ENCODE measurements at regions not wholly inside any gene's neighbourhood (a gene's known extent, or its start where the extent isn't known, plus 50 kb on each side); places are given as distances from the start of the nearest gene placed in this dataset.

GRCh38 chr14:34072921-34073320, 122.0 kb upstream of the EGLN3 start:
- Histone ChIP-seq H3K18ac (ENCODE audit: low read depth in 1 of 2, low read length in 2 of 2) (no peak overlapping the region), H2BK5ac (ENCODE audit: low read depth, low read length, poor library complexity, severe bottlenecking) (no peak overlapping the region), H3K79me1 (replicated peaks; ENCODE audit: low read length, poor library complexity, severe bottlenecking) (no peaks in the 10 kb centered on the region), H2BK12ac (ENCODE audit: low read length in 2 of 2) (no peak overlapping the region), H2AK5ac (ENCODE audit: low read length, severe bottlenecking) (no peak overlapping the region), H4K91ac (ENCODE audit: low read length) (no peak overlapping the region), H3K9me3 (ENCODE audit: control insufficient read depth, low read length) (no peaks in the 10 kb centered on the region), H3K27ac (ENCODE audit: low read length, poor library complexity, severe bottlenecking) (no peak overlapping the region), H2BK15ac (ENCODE audit: low read depth, poor library complexity, severe bottlenecking) (no peak overlapping the region), H3K36me3 (ENCODE audit: control insufficient read depth in 1 of 2, insufficient read depth in 2 of 2, low read depth in 1 of 2, low read length in 2 of 2) (no peaks in the 10 kb centered on the region), H2BK120ac (ENCODE audit: low read depth, low read length) (no peak overlapping the region), H4K8ac (ENCODE audit: low read length) (no peak overlapping the region), H3K4me3 (ENCODE audit: insufficient read depth in 1 of 2, low read depth in 1 of 2, low read length in 2 of 2) (no peak overlapping the region), H3K27me3 (ENCODE audit: control insufficient read depth in 1 of 2, insufficient read depth in 1 of 2, low read length in 2 of 2) (no peaks in the 10 kb centered on the region), H3K4me1 (ENCODE audit: control insufficient read depth, insufficient read depth, low read depth, low read length) (peaks cover 2% of the 10 kb centered on the region), H3K23ac (ENCODE audit: low read length in 2 of 2) (no peak overlapping the region), H3K9ac (ENCODE audit: low read length) (no peak overlapping the region), H2AFZ (ENCODE audit: low read depth, low read length) (no peak overlapping the region), H3K4ac (ENCODE audit: low read depth in 1 of 2, low read length in 2 of 2) (no peak overlapping the region), H3K14ac (ENCODE audit: low read length in 2 of 2) (no peak overlapping the region), H3K4me2 (ENCODE audit: low read length, poor library complexity, severe bottlenecking) (no peak overlapping the region)
- DNase-seq = no peak
- WGBS = 88% methylated on average over 1 of the region's 1 CpG

GRCh38 chr14:34072401-34072800, 121.5 kb upstream of the EGLN3 start:
- Histone ChIP-seq H3K18ac (ENCODE audit: low read depth in 1 of 2, low read length in 2 of 2) (no peak overlapping the region), H3K27ac (ENCODE audit: low read length, poor library complexity, severe bottlenecking) (no peak overlapping the region), H2AK5ac (ENCODE audit: low read length, severe bottlenecking) (no peak overlapping the region), H4K8ac (ENCODE audit: low read length) (no peak overlapping the region), H2BK5ac (ENCODE audit: low read depth, low read length, poor library complexity, severe bottlenecking) (no peak overlapping the region), H2BK12ac (ENCODE audit: low read length in 2 of 2) (no peak overlapping the region), H2BK15ac (ENCODE audit: low read depth, poor library complexity, severe bottlenecking) (no peak overlapping the region), H3K14ac (ENCODE audit: low read length in 2 of 2) (no peak overlapping the region), H3K36me3 (ENCODE audit: control insufficient read depth in 1 of 2, insufficient read depth in 2 of 2, low read depth in 1 of 2, low read length in 2 of 2) (no peaks in the 10 kb centered on the region), H3K9me3 (ENCODE audit: control insufficient read depth, low read length) (no peaks in the 10 kb centered on the region), H3K23ac (ENCODE audit: low read length in 2 of 2) (no peak overlapping the region), H3K27me3 (ENCODE audit: control insufficient read depth in 1 of 2, insufficient read depth in 1 of 2, low read length in 2 of 2) (no peaks in the 10 kb centered on the region), H3K4me1 (ENCODE audit: control insufficient read depth, insufficient read depth, low read depth, low read length) (peaks cover under 1% of the 10 kb centered on the region), H2BK120ac (ENCODE audit: low read depth, low read length) (no peak overlapping the region), H3K9ac (ENCODE audit: low read length) (no peak overlapping the region), H3K4me3 (ENCODE audit: insufficient read depth in 1 of 2, low read depth in 1 of 2, low read length in 2 of 2) (no peak overlapping the region), H3K79me1 (replicated peaks; ENCODE audit: low read length, poor library complexity, severe bottlenecking) (no peaks in the 10 kb centered on the region), H3K4me2 (ENCODE audit: low read length, poor library complexity, severe bottlenecking) (no peak overlapping the region), H3K4ac (ENCODE audit: low read depth in 1 of 2, low read length in 2 of 2) (no peak overlapping the region), H4K91ac (ENCODE audit: low read length) (no peak overlapping the region), H2AFZ (ENCODE audit: low read depth, low read length) (no peak overlapping the region)
- DNase-seq = no peak
- 100% methylated on average over 3 of the region's 3 CpGs for WGBS

GRCh38 chr14:34070917-34071407, 120.1 kb upstream of the EGLN3 start:
- H3K9ac ChIP-seq (ENCODE audit: low read length) = no peak overlapping the region
- no peak for DNase-seq
- H3K23ac ChIP-seq (ENCODE audit: low read length in 2 of 2) = no peak overlapping the region
- no peak overlapping the region for H2AK5ac ChIP-seq (ENCODE audit: low read length, severe bottlenecking)
- H2BK12ac ChIP-seq (ENCODE audit: low read length in 2 of 2) = no peak overlapping the region
- no peak overlapping the region for H3K4me2 ChIP-seq (ENCODE audit: low read length, poor library complexity, severe bottlenecking)
- no peaks in the 10 kb centered on the region for H3K79me1 ChIP-seq (replicated peaks; ENCODE audit: low read length, poor library complexity, severe bottlenecking)
- no peak overlapping the region for H3K18ac ChIP-seq (ENCODE audit: low read depth in 1 of 2, low read length in 2 of 2)
- no peaks in the 10 kb centered on the region for H3K36me3 ChIP-seq (ENCODE audit: control insufficient read depth in 1 of 2, insufficient read depth in 2 of 2, low read depth in 1 of 2, low read length in 2 of 2)
- H4K8ac ChIP-seq (ENCODE audit: low read length) = no peak overlapping the region
- no peak overlapping the region for H3K14ac ChIP-seq (ENCODE audit: low read length in 2 of 2)
- H3K4me3 ChIP-seq (ENCODE audit: insufficient read depth in 1 of 2, low read depth in 1 of 2, low read length in 2 of 2) = no peak overlapping the region
- no peak overlapping the region for H4K91ac ChIP-seq (ENCODE audit: low read length)
- no peak overlapping the region for H3K4ac ChIP-seq (ENCODE audit: low read depth in 1 of 2, low read length in 2 of 2)
- no peak overlapping the region for H2BK120ac ChIP-seq (ENCODE audit: low read depth, low read length)
- H3K27ac ChIP-seq (ENCODE audit: low read length, poor library complexity, severe bottlenecking) = no peak overlapping the region
- no peaks in the 10 kb centered on the region for H3K27me3 ChIP-seq (ENCODE audit: control insufficient read depth in 1 of 2, insufficient read depth in 1 of 2, low read length in 2 of 2)
- H3K9me3 ChIP-seq (ENCODE audit: control insufficient read depth, low read length) = no peaks in the 10 kb centered on the region
- no peak overlapping the region for H2AFZ ChIP-seq (ENCODE audit: low read depth, low read length)
- WGBS = 100% methylated on average over 1 of the region's 3 CpGs
- no peak overlapping the region for H2BK5ac ChIP-seq (ENCODE audit: low read depth, low read length, poor library complexity, severe bottlenecking)
- no peaks in the 10 kb centered on the region for H3K4me1 ChIP-seq (ENCODE audit: control insufficient read depth, insufficient read depth, low read depth, low read length)
- H2BK15ac ChIP-seq (ENCODE audit: low read depth, poor library complexity, severe bottlenecking) = no peak overlapping the region

DNA sequence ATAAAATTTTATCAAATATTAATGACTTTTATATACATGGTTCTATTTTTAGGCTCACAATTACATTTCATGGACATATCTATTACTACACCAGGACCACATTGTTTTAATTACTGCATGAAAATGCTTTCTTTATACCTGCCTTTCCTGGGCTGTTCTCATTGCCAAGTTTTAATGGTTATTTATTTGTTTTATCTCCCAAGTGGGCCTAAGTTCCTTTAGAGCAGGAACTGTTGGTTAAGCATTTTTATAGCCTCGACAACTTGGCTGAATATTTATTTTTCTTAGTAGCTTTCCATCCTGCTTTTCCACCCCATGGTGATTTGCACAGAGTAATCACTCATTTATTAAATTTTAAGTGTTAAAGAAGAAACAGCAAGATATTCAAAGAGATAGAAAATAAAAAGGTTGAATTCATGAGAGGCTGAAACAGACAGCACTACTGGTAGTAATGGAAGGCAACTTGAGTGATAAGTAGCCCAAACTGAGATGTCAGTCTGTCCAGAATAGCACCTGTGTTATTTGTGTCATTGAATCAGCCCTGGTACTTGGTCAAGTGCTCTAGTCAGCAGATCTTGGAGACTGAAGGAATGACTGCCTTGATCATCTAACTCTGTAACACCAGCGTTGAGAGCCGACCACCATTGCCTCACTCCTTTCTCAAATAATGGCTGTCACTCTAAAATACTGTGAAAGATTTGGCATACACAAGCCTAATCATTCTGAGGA, 119.1 kb upstream of the EGLN3 start:
- no peaks in the 10 kb centered on the region for H3K36me3 ChIP-seq (ENCODE audit: control insufficient read depth in 1 of 2, insufficient read depth in 2 of 2, low read depth in 1 of 2, low read length in 2 of 2)
- H3K27ac ChIP-seq (ENCODE audit: low read length, poor library complexity, severe bottlenecking) = no peak overlapping the region
- no peak overlapping the region for H3K4me3 ChIP-seq (ENCODE audit: insufficient read depth in 1 of 2, low read depth in 1 of 2, low read length in 2 of 2)
- H3K14ac ChIP-seq (ENCODE audit: low read length in 2 of 2) = no peak overlapping the region
- no peak overlapping the region for H3K23ac ChIP-seq (ENCODE audit: low read length in 2 of 2)
- H2AFZ ChIP-seq (ENCODE audit: low read depth, low read length) = no peak overlapping the region
- H4K8ac ChIP-seq (ENCODE audit: low read length) = no peak overlapping the region
- H4K91ac ChIP-seq (ENCODE audit: low read length) = no peak overlapping the region
- no peak overlapping the region for H3K4ac ChIP-seq (ENCODE audit: low read depth in 1 of 2, low read length in 2 of 2)
- H2BK5ac ChIP-seq (ENCODE audit: low read depth, low read length, poor library complexity, severe bottlenecking) = no peak overlapping the region
- H3K9ac ChIP-seq (ENCODE audit: low read length) = no peak overlapping the region
- no peaks in the 10 kb centered on the region for H3K79me1 ChIP-seq (replicated peaks; ENCODE audit: low read length, poor library complexity, severe bottlenecking)
- no peak for DNase-seq
- H3K4me1 ChIP-seq (ENCODE audit: control insufficient read depth, insufficient read depth, low read depth, low read length) = peaks cover 2% of the 10 kb centered on the region
- no peak overlapping the region for H2BK15ac ChIP-seq (ENCODE audit: low read depth, poor library complexity, severe bottlenecking)
- H3K9me3 ChIP-seq (ENCODE audit: control insufficient read depth, low read length) = no peaks in the 10 kb centered on the region
- 58% methylated on average over 2 of the region's 3 CpGs for WGBS
- H2BK120ac ChIP-seq (ENCODE audit: low read depth, low read length) = no peak overlapping the region
- no peak overlapping the region for H3K18ac ChIP-seq (ENCODE audit: low read depth in 1 of 2, low read length in 2 of 2)
- H3K27me3 ChIP-seq (ENCODE audit: control insufficient read depth in 1 of 2, insufficient read depth in 1 of 2, low read length in 2 of 2) = no peaks in the 10 kb centered on the region
- H2AK5ac ChIP-seq (ENCODE audit: low read length, severe bottlenecking) = no peak overlapping the region
- H3K4me2 ChIP-seq (ENCODE audit: low read length, poor library complexity, severe bottlenecking) = no peak overlapping the region
- H2BK12ac ChIP-seq (ENCODE audit: low read length in 2 of 2) = no peak overlapping the region

All from mesenchymal stem cell (in vitro differentiated cells and primary cell).